ENCODE measurements at regions not wholly inside any gene's neighbourhood (a gene's known extent, or its start where the extent isn't known, plus 50 kb on each side); places are given as distances from the start of the nearest gene placed in this dataset.

DNA sequence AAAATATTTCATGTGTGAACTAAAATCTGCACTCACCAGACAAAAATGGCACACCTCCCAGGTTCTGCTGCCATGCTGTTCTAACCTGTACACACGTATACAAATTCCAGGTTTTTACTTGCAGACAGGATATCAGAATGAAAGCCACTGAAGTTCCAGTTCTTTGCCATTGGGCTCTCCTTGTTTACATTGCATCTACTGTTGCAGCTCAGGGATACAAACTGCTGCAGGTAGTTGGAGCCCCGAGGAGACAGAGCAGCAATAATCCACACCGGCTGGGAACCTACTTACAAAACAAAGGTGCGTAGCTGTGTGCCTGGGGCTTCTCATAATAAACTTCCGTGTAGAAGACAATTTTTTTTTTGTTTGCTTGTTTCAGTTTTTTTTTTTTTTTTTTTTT lies 59.6 kb downstream of the HAPSTR1 start:
- no peak for DNase-seq (ENCODE audit: low spot score)
- Histone ChIP-seq H3K4me1 (ENCODE audit: insufficient read depth, low read length, poor library complexity, severe bottlenecking) (peaks cover 39% of the 10 kb centered on the region), H3K9me3 (ENCODE audit: low read depth, low read length, poor library complexity, severe bottlenecking) (no peaks in the 10 kb centered on the region), H3K27ac (ENCODE audit: low read depth, low read length, poor library complexity, severe bottlenecking) (no peak overlapping the region), H3K36me3 (ENCODE audit: insufficient read depth, low read length, poor library complexity, severe bottlenecking) (no peaks in the 10 kb centered on the region), H3K27me3 (replicated peaks; ENCODE audit: insufficient read depth, low read depth, low read length, poor library complexity) (no peaks in the 10 kb centered on the region), H3K4me3 (ENCODE audit: low read depth, low read length, poor library complexity, severe bottlenecking) (no peak overlapping the region)
- TF ChIP-seq, protein P1, sequence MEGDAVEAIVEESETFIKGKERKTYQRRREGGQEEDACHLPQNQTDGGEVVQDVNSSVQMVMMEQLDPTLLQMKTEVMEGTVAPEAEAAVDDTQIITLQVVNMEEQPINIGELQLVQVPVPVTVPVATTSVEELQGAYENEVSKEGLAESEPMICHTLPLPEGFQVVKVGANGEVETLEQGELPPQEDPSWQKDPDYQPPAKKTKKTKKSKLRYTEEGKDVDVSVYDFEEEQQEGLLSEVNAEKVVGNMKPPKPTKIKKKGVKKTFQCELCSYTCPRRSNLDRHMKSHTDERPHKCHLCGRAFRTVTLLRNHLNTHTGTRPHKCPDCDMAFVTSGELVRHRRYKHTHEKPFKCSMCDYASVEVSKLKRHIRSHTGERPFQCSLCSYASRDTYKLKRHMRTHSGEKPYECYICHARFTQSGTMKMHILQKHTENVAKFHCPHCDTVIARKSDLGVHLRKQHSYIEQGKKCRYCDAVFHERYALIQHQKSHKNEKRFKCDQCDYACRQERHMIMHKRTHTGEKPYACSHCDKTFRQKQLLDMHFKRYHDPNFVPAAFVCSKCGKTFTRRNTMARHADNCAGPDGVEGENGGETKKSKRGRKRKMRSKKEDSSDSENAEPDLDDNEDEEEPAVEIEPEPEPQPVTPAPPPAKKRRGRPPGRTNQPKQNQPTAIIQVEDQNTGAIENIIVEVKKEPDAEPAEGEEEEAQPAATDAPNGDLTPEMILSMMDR (conservative IDR thresholded peaks at IDR 0.05; ENCODE audit: low read depth, low read length) = no peak
- no peak for TF ChIP-seq EZH2 (IDR thresholded peaks at IDR 0.05; ENCODE audit: borderline replicate concordance, low read depth, low read length, poor library complexity, severe bottlenecking)
- BruUV-seq (replicated peaks) = no TSS peak
- POLR2A ChIA-PET (ENCODE audit: low non-redundant PET) = interaction anchor here (0.7 kb wide), 1 partner anchor 374 kb away, joined by 6 read pairs; no protein-coding TSS in a partner anchor
- CTCF ChIA-PET = no interaction called here
- intact Hi-C loops (cut with micrococcal nuclease; ENCODE audit: unreplicated experiment) = loop anchor here (10.0 kb wide), 1 partner anchor 164 kb away; no protein-coding TSS in a partner anchor

DNA sequence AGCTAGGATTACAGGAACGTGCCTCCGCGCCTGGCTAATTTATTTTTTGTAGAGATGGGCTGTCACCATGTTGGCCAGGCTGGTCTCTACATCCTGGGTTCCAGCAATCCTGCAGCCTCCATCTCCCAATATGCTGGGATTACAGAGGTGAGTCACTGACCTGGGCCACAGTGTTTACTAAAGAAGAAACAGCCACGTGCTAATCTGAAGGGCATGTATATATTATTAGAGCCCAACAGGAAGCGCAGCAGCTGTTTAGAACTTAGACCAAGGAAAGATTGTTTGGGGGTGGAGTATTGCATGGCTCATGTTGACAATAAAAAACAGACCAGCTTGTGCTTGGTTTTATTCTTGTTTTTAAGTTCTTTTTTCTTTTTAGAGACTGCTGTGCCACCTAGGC lies 60.2 kb downstream of the HAPSTR1 start:
- Histone ChIP-seq H3K4me3 (ENCODE audit: low read depth, low read length, poor library complexity, severe bottlenecking) (no peak overlapping the region), H3K27me3 (replicated peaks; ENCODE audit: insufficient read depth, low read depth, low read length, poor library complexity) (no peaks in the 10 kb centered on the region), H3K27ac (ENCODE audit: low read depth, low read length, poor library complexity, severe bottlenecking) (peak overlapping the region; percentile 53), H3K4me1 (ENCODE audit: insufficient read depth, low read length, poor library complexity, severe bottlenecking) (peaks cover 33% of the 10 kb centered on the region), H3K9me3 (ENCODE audit: low read depth, low read length, poor library complexity, severe bottlenecking) (no peaks in the 10 kb centered on the region), H3K36me3 (ENCODE audit: insufficient read depth, low read length, poor library complexity, severe bottlenecking) (no peaks in the 10 kb centered on the region)
- BruUV-seq (replicated peaks) = no TSS peak
- intact Hi-C loops (cut with micrococcal nuclease; ENCODE audit: unreplicated experiment) = loop anchor here (10.0 kb wide), 1 partner anchor 163 kb away; no protein-coding TSS in a partner anchor
- ChIA-PET CTCF (interaction anchor here (1.7 kb wide), 1 partner anchor 13 kb away, joined by 9 read pairs; no protein-coding TSS in a partner anchor), POLR2A (ENCODE audit: low non-redundant PET) (interaction anchor here (0.7 kb wide), 1 partner anchor 375 kb away, joined by 6 read pairs; no protein-coding TSS in a partner anchor)
- no peak for DNase-seq (ENCODE audit: low spot score)
- no peak for TF ChIP-seq EZH2 (IDR thresholded peaks at IDR 0.05; ENCODE audit: borderline replicate concordance, low read depth, low read length, poor library complexity, severe bottlenecking)
- TF ChIP-seq, protein P1 (conservative IDR thresholded peaks at IDR 0.05; ENCODE audit: low read depth, low read length) = no peak

DNA sequence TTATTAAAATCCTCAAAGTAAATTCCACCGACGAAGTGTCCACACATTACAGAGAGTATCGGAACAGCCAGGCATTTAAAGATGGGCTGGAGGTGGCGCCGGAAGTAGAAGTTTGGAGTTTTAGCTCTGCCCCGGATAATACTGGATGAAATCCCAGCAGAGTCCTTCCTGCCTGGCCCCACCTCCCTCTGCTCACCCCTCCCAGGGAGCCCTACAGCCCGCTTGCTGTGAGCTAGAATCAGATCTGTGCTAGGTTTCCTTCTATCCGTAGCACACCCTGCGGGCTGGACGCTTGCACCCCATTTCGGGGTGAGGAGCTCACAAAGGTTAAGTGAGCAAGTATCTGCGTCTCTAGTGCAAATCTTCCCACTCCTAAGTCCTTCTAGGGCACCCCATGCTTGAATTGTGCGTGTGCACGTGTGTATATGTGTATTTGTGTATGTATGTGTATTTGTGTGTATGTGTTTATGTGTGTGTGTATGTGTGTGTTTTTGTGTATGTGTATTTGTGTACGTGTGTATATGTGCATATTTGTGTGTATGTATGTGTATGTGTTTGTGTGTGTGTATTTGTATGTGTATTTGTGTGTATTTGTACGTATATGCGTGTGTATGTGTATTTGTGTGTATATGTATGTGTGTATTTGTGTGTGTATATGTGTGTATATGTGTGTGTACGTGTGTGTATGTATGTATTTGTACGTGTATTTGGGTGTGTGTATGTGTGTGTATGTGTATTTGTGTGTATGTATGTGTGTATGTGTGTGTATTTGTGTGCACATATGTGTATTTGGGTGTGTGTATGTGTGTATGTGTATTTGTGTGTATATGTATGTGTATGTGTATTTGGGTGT lies 61.4 kb downstream of the HAPSTR1 start:
- no peak for TF ChIP-seq EZH2 (IDR thresholded peaks at IDR 0.05; ENCODE audit: borderline replicate concordance, low read depth, low read length, poor library complexity, severe bottlenecking)
- TF ChIP-seq, protein P1 (conservative IDR thresholded peaks at IDR 0.05; ENCODE audit: low read depth, low read length) = no peak
- Histone ChIP-seq H3K27me3 (replicated peaks; ENCODE audit: insufficient read depth, low read depth, low read length, poor library complexity) (no peaks in the 10 kb centered on the region), H3K27ac (ENCODE audit: low read depth, low read length, poor library complexity, severe bottlenecking) (peak overlapping the region; percentile 53), H3K9me3 (ENCODE audit: low read depth, low read length, poor library complexity, severe bottlenecking) (no peaks in the 10 kb centered on the region), H3K4me3 (ENCODE audit: low read depth, low read length, poor library complexity, severe bottlenecking) (peak overlapping the region; percentile 10), H3K4me1 (ENCODE audit: insufficient read depth, low read length, poor library complexity, severe bottlenecking) (peaks cover 30% of the 10 kb centered on the region), H3K36me3 (ENCODE audit: insufficient read depth, low read length, poor library complexity, severe bottlenecking) (no peaks in the 10 kb centered on the region)
- peak; percentile 82 for DNase-seq (ENCODE audit: low spot score)
- POLR2A ChIA-PET (ENCODE audit: low non-redundant PET) = no interaction called here
- intact Hi-C loops (cut with micrococcal nuclease; ENCODE audit: unreplicated experiment) = loop anchor here (10.0 kb wide), 1 partner anchor 162 kb away; no protein-coding TSS in a partner anchor
- BruUV-seq (replicated peaks) = TSS peak; percentile 70
- CTCF ChIA-PET = interaction anchor here (1.7 kb wide), 1 partner anchor 14 kb away, joined by 9 read pairs; no protein-coding TSS in a partner anchor
